ENCODE measurements at regions not wholly inside any gene's neighbourhood (a gene's known extent, or its start where the extent isn't known, plus 50 kb on each side); places are given as distances from the start of the nearest gene placed in this dataset.

- no peak for TF ChIP-seq CTCF (IDR thresholded peaks at IDR 0.05; ENCODE audit: low read depth, low read length)
- Histone ChIP-seq H3K27me3 (no peaks in the 10 kb centered on the region), H3K4me3 (no peak overlapping the region), H3K27ac (no peak overlapping the region), H3K4me1 (ENCODE audit: low read depth) (no peaks in the 10 kb centered on the region), H3K36me3 (no peaks in the 10 kb centered on the region), H3K9me3 (ENCODE audit: low read depth) (no peaks in the 10 kb centered on the region)
- DNase-seq (ENCODE audit: low read depth in 1 of 2, low spot score in 1 of 2) = no peak
Measured at GRCh38 chrX:11040996-11041395, 70.1 kb upstream of the HCCS start.

- no peak for TF ChIP-seq CTCF (IDR thresholded peaks at IDR 0.05; ENCODE audit: low read depth, low read length)
- no peak overlapping the region for H3K4me3 ChIP-seq
- no peaks in the 10 kb centered on the region for H3K4me1 ChIP-seq (ENCODE audit: low read depth)
- DNase-seq (ENCODE audit: low read depth in 1 of 2, low spot score in 1 of 2) = no peak
- no peaks in the 10 kb centered on the region for H3K9me3 ChIP-seq (ENCODE audit: low read depth)
- H3K27me3 ChIP-seq = no peaks in the 10 kb centered on the region
- no peak overlapping the region for H3K27ac ChIP-seq
- H3K36me3 ChIP-seq = no peaks in the 10 kb centered on the region
Measured at GRCh38 chrX:11050013-11050412, 61.1 kb upstream of the HCCS start.

- Histone ChIP-seq H3K4me1 (ENCODE audit: low read depth) (no peaks in the 10 kb centered on the region), H3K36me3 (no peaks in the 10 kb centered on the region), H3K27me3 (no peaks in the 10 kb centered on the region), H3K27ac (no peak overlapping the region), H3K4me3 (no peak overlapping the region), H3K9me3 (ENCODE audit: low read depth) (no peaks in the 10 kb centered on the region)
- no peak for TF ChIP-seq CTCF (IDR thresholded peaks at IDR 0.05; ENCODE audit: low read depth, low read length)
- DNase-seq (ENCODE audit: low read depth in 1 of 2, low spot score in 1 of 2) = no peak
Measured at GRCh38 chrX:11053351-11053750, 57.8 kb upstream of the HCCS start.

- H3K36me3 ChIP-seq = no peaks in the 10 kb centered on the region
- TF ChIP-seq CTCF (IDR thresholded peaks at IDR 0.05; ENCODE audit: low read depth, low read length) = no peak
Measured at GRCh38 chrX:11056322-11057176, 54.6 kb upstream of the HCCS start.

GRCh38 chrX:11059933-11060332 is 51.2 kb upstream of the HCCS start:
- Histone ChIP-seq H3K27me3 (no peaks in the 10 kb centered on the region), H3K27ac (no peak overlapping the region), H3K9me3 (ENCODE audit: low read depth) (peaks cover 5% of the 10 kb centered on the region), H3K4me1 (ENCODE audit: low read depth) (no peaks in the 10 kb centered on the region), H3K36me3 (no peaks in the 10 kb centered on the region), H3K4me3 (no peak overlapping the region)
- no peak for TF ChIP-seq CTCF (IDR thresholded peaks at IDR 0.05; ENCODE audit: low read depth, low read length)
- DNase-seq (ENCODE audit: low read depth in 1 of 2, low spot score in 1 of 2) = no peak

More at GRCh38 chrX:11056322-11057176, 54.6 kb upstream of the HCCS start:
- DNase-seq (ENCODE audit: low read depth in 1 of 2, low spot score in 1 of 2) = no peak
- Histone ChIP-seq H3K4me3 (no peak overlapping the region), H3K4me1 (ENCODE audit: low read depth) (no peaks in the 10 kb centered on the region), H3K27me3 (no peaks in the 10 kb centered on the region), H3K9me3 (ENCODE audit: low read depth) (peaks cover 5% of the 10 kb centered on the region), H3K27ac (no peak overlapping the region)

All from cardiac muscle cell (in vitro differentiated cells and primary cell).